Peyer's patch (tissue), 4 donors: ENCODE measurements at regions not wholly inside any gene's neighbourhood (a gene's known extent, or its start where the extent isn't known, plus 50 kb on each side); places are given as distances from the start of the nearest gene placed in this dataset.
"Not testable (repeated sequence)": the region's sequence is repeated elsewhere in the genome, so short reads cannot be mapped to it uniquely, and the experiment has no call there.

Source experiments
- CTCF ChIP-seq, 6 experiments: fragments of 450-650 bp in 4 of 6; fragments of 200-600 bp in 2 of 6; sonication (generic) in 1 of 6; IDR thresholded peaks; one replicate each; pipeline ENCODE4 v1.5.1; 2017 to 2019; ENCODE audit warnings: antibody characterized with exemption in 6 of 6, mild to moderate bottlenecking in 3 of 6, moderate library complexity in 1 of 6
- POLR2A ChIP-seq, 2 donors: fragments of 450-650 bp; IDR thresholded peaks; one replicate each; pipeline ENCODE4 v1.5.1; 2017; ENCODE audit warnings: antibody characterized with exemption in 2 of 2, mild to moderate bottlenecking in 2 of 2, moderate library complexity in 2 of 2

- not testable (repeated sequence) for TF ChIP-seq POLR2A, CTCF (IDR thresholded peaks at IDR 0.05)
Measured at GRCh38 chr2:61594201-61594600, 56.0 kb upstream of the XPO1 start.
